Endometrial microvascular endothelial cells (primary cell): ENCODE measurements at regions not wholly inside any gene's neighbourhood (a gene's known extent, or its start where the extent isn't known, plus 50 kb on each side); places are given as distances from the start of the nearest gene placed in this dataset.

ENCODE experiments used
- in situ Hi-C: cut with HindIII; loops from 2 replicates; pipeline ENCODE4 v1.10.0; 2017; ENCODE audit warnings: low sequenced_read_pairs, low pct_unique_long_range_greater_than_20kb; ENCODE audit errors: inconsistent ontology term

- in situ Hi-C loops = no loop called here
These were observed 125.2 kb downstream of the SLC25A47 start for GRCh38 chr14:100448376-100448775.

GRCh38 chr14:100449225-100449987 is 126.3 kb downstream of the SLC25A47 start:
- in situ Hi-C loops = no loop called here

DNA sequence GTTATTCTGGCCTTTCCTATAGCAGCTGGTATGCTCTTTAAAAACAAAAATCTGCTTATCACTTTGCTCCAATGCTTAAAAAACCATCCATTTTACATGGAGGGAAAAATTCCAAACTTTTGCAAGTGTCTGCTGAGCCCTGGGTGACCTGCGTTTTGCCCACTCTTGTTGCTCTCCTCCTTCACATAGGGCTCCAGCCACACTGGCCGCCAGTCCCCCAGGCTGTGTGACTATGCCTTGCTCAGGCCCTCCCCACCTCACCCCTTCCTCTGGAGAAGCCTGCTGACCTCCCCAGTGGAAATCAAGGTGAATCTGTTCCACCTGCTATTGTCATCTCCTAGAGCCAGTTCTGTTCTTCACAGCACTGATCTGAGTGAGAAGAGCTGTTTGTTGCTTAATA is 126.9 kb downstream of the SLC25A47 start:
- in situ Hi-C loops = no loop called here

DNA sequence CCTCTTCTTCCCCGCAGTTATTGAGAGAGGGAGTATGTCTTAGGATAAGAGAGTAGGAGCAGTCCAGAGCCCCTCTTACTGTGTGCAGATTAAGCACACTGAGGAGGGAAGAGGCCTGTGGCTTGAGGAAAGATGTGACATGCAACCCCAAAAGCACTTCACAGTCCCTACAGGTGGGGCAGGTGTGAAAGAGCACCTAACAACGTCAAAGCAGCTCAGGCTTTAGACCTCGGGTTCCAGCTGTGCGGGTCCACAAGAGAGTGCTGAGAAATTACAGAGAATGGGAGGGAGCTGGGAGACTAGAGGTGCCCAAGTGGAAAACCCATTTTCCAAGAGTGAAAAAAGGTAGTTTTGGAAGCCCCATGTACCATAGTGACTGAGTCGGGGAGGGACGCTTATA is 127.6 kb downstream of the SLC25A47 start:
- in situ Hi-C loops = no loop called here

GRCh38 chr14:100451264-100451663 is 128.1 kb downstream of the SLC25A47 start:
- in situ Hi-C loops = no loop called here

DNA sequence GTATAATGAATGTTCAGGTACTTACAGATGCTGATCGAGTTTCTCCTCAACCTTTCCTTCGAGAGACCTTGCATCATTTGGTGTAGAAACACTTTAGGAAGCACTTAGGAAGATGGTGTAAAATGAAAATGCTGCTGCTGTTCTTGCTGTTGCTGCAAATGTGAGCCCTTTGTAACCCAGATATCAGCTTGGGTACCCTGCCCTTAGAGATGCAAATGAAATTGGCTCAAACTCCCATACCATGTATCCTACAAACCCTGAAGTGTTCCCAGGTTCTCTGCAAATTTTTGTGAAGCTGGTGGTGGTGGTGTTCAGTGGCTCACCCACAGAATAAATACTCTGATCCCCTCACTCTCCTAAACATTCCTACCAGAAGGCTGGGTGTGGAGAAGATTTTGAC is 130.8 kb downstream of the SLC25A47 start:
- in situ Hi-C loops = no loop called here

DNA sequence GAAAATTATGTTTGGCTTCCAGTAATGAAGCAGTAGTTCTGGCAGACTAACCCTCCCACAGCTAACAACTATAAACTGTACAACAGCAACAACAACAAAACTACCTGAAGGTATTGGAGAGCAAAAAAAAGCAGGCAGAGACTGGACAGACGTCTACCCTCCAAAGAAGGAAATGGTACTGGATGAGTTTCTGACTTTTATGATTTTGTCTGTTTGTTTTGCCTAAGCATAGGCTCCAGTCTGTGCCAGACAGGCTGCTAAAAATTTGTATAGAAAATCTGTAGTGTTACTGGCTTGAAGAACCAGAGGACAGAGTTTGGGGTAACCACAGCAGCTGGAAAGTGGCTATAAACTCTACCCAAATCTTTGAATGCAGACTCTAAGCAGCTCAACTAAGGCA is 131.3 kb downstream of the SLC25A47 start:
- in situ Hi-C loops = no loop called here

DNA sequence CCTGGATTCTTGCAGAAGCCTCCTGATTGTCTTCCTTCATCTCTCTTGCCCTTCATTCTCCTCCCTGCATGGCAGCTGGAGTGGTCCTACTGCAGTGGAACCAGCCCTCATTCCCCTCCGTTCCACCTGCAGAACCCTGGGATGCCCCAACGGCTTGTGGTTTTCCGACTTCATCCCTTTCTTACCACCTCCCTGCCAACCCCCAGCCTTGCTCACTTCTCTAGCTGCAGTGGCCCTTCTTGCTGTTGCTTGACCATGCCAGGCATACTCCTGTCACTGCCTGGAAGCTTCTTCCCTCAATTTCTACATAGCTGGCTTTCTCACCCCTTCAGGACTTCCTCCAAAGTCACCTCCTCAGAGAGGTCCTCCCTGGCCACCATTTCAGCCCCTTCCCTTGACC is 123.3 kb downstream of the BEGAIN start:
- in situ Hi-C loops = no loop called here

GRCh38 chr14:100466111-100466856 is 120.9 kb downstream of the BEGAIN start:
- in situ Hi-C loops = no loop called here

- in situ Hi-C loops = no loop called here
These were observed 120.0 kb downstream of the BEGAIN start for GRCh38 chr14:100467046-100467750.

GRCh38 chr14:100467939-100468338 is 119.3 kb downstream of the BEGAIN start:
- in situ Hi-C loops = no loop called here

DNA sequence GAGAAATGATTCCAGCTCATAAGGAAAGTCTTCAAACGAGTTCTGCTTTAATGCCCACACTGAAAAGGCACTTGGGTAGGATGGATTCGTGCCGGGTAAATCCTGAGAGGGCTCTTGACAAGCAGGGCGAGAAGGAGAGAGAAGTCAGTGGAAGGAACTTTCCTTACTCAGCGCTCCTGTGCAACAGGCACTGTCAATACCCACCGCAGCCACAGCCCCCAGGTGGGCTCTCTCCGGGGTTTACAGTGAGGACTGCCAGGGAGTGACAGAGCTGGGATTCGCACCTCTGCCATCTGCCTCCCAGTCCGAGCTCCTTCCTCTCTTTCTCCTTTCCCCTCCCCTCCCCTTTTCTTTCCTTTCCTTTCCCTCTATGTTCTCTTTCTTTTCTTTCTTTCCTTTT is 118.7 kb downstream of the BEGAIN start:
- in situ Hi-C loops = no loop called here

DNA sequence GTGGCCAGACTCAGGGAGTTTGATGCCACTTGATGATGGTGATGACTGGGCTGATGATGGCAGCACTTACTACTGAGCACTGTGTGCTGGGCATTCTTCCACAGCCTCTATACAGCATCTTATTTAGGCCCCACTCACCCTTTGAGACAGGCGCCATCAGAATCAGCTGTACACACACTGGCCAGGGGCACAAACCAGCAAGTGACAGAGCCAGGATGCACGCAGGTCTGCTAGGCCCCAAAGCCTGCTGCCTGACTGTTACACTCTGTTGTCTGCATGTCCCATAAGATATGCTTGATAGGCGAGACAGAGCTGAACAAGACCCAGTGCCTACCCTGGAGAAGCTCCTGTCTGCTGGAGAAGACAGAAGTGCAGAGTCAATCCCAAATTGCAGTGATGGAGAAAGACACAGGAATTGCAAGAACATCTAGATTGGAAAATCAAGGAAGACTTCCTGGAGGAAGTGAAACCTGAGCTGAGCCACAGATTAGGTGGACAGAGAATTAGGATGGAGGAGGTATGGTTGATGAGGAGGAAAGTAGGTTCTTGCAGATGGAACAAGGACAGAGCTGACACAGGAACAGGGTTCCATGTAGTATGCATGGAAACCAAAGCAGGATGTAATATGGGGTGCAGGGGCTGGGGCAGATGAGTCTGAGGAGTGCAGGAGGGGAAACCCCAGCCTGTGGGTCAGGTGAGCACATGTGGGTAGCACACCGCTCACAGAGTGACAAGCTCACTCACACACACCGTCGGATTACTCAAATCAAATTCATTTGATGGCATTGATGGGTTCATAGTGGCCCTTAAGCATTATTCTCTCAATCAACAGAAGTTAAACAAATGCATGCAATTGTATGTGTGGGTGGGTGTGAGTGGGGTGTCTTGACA is 117.3 kb downstream of the BEGAIN start:
- in situ Hi-C loops = no loop called here

GRCh38 chr14:100470523-100470897 is 116.7 kb downstream of the BEGAIN start:
- in situ Hi-C loops = no loop called here

DNA sequence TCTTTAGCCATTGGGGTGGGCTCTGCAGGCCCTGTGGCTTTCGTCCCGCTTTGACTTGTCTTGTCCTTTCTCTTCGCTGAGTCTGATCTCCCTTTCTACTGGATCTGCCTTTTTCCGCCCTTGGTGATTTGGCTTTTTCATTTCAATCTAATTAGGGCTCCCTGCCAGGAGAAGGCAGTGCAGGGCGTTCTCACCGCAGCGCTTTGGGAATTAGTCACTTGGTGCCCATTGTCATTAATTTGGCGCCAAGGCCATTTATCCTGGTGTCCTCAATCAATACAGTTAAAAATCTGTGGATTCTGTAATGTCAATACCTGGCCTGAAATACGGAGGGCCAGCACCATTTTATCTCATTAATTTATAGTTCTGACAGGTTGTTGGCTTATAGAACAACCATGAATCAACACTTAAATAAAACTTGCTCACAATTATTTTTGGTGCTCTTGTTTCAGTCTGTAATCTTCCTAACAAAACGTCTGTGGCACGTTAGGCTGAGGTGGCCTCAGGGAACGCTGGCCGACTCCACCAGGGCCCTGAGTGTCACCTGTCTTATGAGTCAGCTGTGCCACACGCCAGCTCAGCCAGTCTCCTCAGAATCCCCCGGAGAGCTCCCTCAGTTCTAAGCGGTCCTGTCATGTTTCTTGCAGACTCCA is 115.7 kb downstream of the BEGAIN start:
- in situ Hi-C loops = no loop called here

GRCh38 chr14:100472094-100472455 is 115.1 kb downstream of the BEGAIN start:
- in situ Hi-C loops = no loop called here

GRCh38 chr14:100472491-100472890 is 114.7 kb downstream of the BEGAIN start:
- in situ Hi-C loops = no loop called here

DNA sequence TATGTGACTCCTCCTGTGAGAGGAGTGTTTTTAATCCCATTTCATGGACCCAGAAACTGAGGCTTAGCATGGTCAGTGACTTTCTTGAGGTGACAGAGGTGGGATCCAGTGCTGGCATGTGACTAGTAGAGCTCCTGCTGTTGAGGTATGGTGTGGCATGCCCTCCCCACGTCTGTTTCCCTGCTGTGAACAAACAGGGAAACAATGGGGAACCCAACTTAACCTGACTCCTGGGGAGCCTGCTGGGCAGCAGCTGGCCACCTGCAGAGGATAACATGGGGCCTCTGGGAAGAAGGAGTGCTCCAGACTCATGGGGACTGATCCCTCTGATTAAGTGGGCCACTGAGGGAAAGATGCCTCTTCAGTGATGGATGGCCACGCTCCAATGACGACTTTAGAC is 114.0 kb downstream of the BEGAIN start:
- in situ Hi-C loops = no loop called here

- in situ Hi-C loops = no loop called here
These were observed 113.0 kb downstream of the BEGAIN start for GRCh38 chr14:100474196-100474595.
